ENCODE measurements at regions not wholly inside any gene's neighbourhood (a gene's known extent, or its start where the extent isn't known, plus 50 kb on each side); places are given as distances from the start of the nearest gene placed in this dataset.
"Not testable (repeated sequence)": the region's sequence is repeated elsewhere in the genome, so short reads cannot be mapped to it uniquely, and the experiment has no call there.

- H3K4me1 Mint-ChIP-seq (ENCODE audit: low read depth); H3K27ac Mint-ChIP-seq; intact Hi-C loops (cut with micrococcal nuclease); H3K27me3 Mint-ChIP-seq (ENCODE audit: insufficient read depth); H3K36me3 Mint-ChIP-seq (ENCODE audit: low read depth); DNase-seq (ENCODE audit: low spot score); H3K9me3 Mint-ChIP-seq: not testable (repeated sequence)
- peak overlapping the region; percentile 19 for H3K4me3 Mint-ChIP-seq
These were observed 157.4 kb downstream of the CRLF3 start for GRCh38 chr17:30666838-30667656.

GRCh38 chr17:30663727-30664455 is 160.6 kb downstream of the CRLF3 start:
- H3K4me1 Mint-ChIP-seq (ENCODE audit: low read depth); DNase-seq (ENCODE audit: low spot score); H3K4me3 Mint-ChIP-seq; H3K27ac Mint-ChIP-seq; H3K27me3 Mint-ChIP-seq (ENCODE audit: insufficient read depth); H3K36me3 Mint-ChIP-seq (ENCODE audit: low read depth); intact Hi-C loops (cut with micrococcal nuclease); H3K9me3 Mint-ChIP-seq: not testable (repeated sequence)

- H3K36me3 Mint-ChIP-seq (ENCODE audit: low read depth); H3K9me3 Mint-ChIP-seq; intact Hi-C loops (cut with micrococcal nuclease); H3K4me3 Mint-ChIP-seq; H3K4me1 Mint-ChIP-seq (ENCODE audit: low read depth); DNase-seq (ENCODE audit: low spot score); H3K27me3 Mint-ChIP-seq (ENCODE audit: insufficient read depth); H3K27ac Mint-ChIP-seq: not testable (repeated sequence)
These were observed 167.3 kb downstream of the CRLF3 start for GRCh38 chr17:30657148-30657547.

GRCh38 chr17:30653038-30653437 is 171.5 kb downstream of the CRLF3 start:
- H3K36me3 Mint-ChIP-seq (ENCODE audit: low read depth); H3K27ac Mint-ChIP-seq; intact Hi-C loops (cut with micrococcal nuclease); H3K4me3 Mint-ChIP-seq; DNase-seq (ENCODE audit: low spot score); H3K4me1 Mint-ChIP-seq (ENCODE audit: low read depth); H3K9me3 Mint-ChIP-seq; H3K27me3 Mint-ChIP-seq (ENCODE audit: insufficient read depth): not testable (repeated sequence)

GRCh38 chr17:30650149-30650548 is 172.9 kb downstream of the GOSR1 start:
- H3K36me3 Mint-ChIP-seq (ENCODE audit: low read depth); H3K9me3 Mint-ChIP-seq; intact Hi-C loops (cut with micrococcal nuclease); H3K27ac Mint-ChIP-seq; DNase-seq (ENCODE audit: low spot score); H3K4me3 Mint-ChIP-seq; H3K27me3 Mint-ChIP-seq (ENCODE audit: insufficient read depth); H3K4me1 Mint-ChIP-seq (ENCODE audit: low read depth): not testable (repeated sequence)

- DNase-seq (ENCODE audit: low spot score); H3K4me3 Mint-ChIP-seq; intact Hi-C loops (cut with micrococcal nuclease); H3K4me1 Mint-ChIP-seq (ENCODE audit: low read depth); H3K27ac Mint-ChIP-seq; H3K27me3 Mint-ChIP-seq (ENCODE audit: insufficient read depth); H3K36me3 Mint-ChIP-seq (ENCODE audit: low read depth); H3K9me3 Mint-ChIP-seq: not testable (repeated sequence)
These were observed 170.9 kb downstream of the GOSR1 start for GRCh38 chr17:30648015-30648620.

GRCh38 chr17:30645875-30646274 is 168.7 kb downstream of the GOSR1 start:
- not testable (repeated sequence) for H3K9me3 Mint-ChIP-seq

GRCh38 chr17:30644713-30645112 is 167.5 kb downstream of the GOSR1 start:
- intact Hi-C loops (cut with micrococcal nuclease); H3K4me3 Mint-ChIP-seq; H3K27ac Mint-ChIP-seq; H3K27me3 Mint-ChIP-seq (ENCODE audit: insufficient read depth); H3K9me3 Mint-ChIP-seq; H3K4me1 Mint-ChIP-seq (ENCODE audit: low read depth); DNase-seq (ENCODE audit: low spot score); H3K36me3 Mint-ChIP-seq (ENCODE audit: low read depth): not testable (repeated sequence)

More at GRCh38 chr17:30645875-30646274, 168.7 kb downstream of the GOSR1 start:
- H3K4me1 Mint-ChIP-seq (ENCODE audit: low read depth); H3K36me3 Mint-ChIP-seq (ENCODE audit: low read depth); intact Hi-C loops (cut with micrococcal nuclease); H3K4me3 Mint-ChIP-seq; H3K27me3 Mint-ChIP-seq (ENCODE audit: insufficient read depth); H3K27ac Mint-ChIP-seq; DNase-seq (ENCODE audit: low spot score): not testable (repeated sequence)

GRCh38 chr17:30644287-30644686 is 167.1 kb downstream of the GOSR1 start:
- intact Hi-C loops (cut with micrococcal nuclease); H3K9me3 Mint-ChIP-seq; H3K27ac Mint-ChIP-seq; H3K36me3 Mint-ChIP-seq (ENCODE audit: low read depth); DNase-seq (ENCODE audit: low spot score); H3K27me3 Mint-ChIP-seq (ENCODE audit: insufficient read depth); H3K4me3 Mint-ChIP-seq; H3K4me1 Mint-ChIP-seq (ENCODE audit: low read depth): not testable (repeated sequence)

GRCh38 chr17:30641428-30641827 is 164.2 kb downstream of the GOSR1 start:
- H3K27me3 Mint-ChIP-seq (ENCODE audit: insufficient read depth); H3K9me3 Mint-ChIP-seq; H3K27ac Mint-ChIP-seq; DNase-seq (ENCODE audit: low spot score); intact Hi-C loops (cut with micrococcal nuclease); H3K4me1 Mint-ChIP-seq (ENCODE audit: low read depth); H3K4me3 Mint-ChIP-seq; H3K36me3 Mint-ChIP-seq (ENCODE audit: low read depth): not testable (repeated sequence)

- H3K9me3 Mint-ChIP-seq; H3K27ac Mint-ChIP-seq; H3K27me3 Mint-ChIP-seq (ENCODE audit: insufficient read depth); H3K4me1 Mint-ChIP-seq (ENCODE audit: low read depth); DNase-seq (ENCODE audit: low spot score); intact Hi-C loops (cut with micrococcal nuclease); H3K4me3 Mint-ChIP-seq; H3K36me3 Mint-ChIP-seq (ENCODE audit: low read depth): not testable (repeated sequence)
These were observed 162.2 kb downstream of the GOSR1 start for GRCh38 chr17:30639391-30639790.

- H3K36me3 Mint-ChIP-seq (ENCODE audit: low read depth); H3K4me1 Mint-ChIP-seq (ENCODE audit: low read depth); H3K9me3 Mint-ChIP-seq; H3K27ac Mint-ChIP-seq; H3K4me3 Mint-ChIP-seq; H3K27me3 Mint-ChIP-seq (ENCODE audit: insufficient read depth); intact Hi-C loops (cut with micrococcal nuclease); DNase-seq (ENCODE audit: low spot score): not testable (repeated sequence)
These were observed 161.8 kb downstream of the GOSR1 start for GRCh38 chr17:30638968-30639367.

GRCh38 chr17:30631651-30632050 is 154.4 kb downstream of the GOSR1 start:
- H3K27me3 Mint-ChIP-seq (ENCODE audit: insufficient read depth); DNase-seq (ENCODE audit: low spot score); H3K9me3 Mint-ChIP-seq; H3K36me3 Mint-ChIP-seq (ENCODE audit: low read depth); intact Hi-C loops (cut with micrococcal nuclease); H3K27ac Mint-ChIP-seq; H3K4me3 Mint-ChIP-seq; H3K4me1 Mint-ChIP-seq (ENCODE audit: low read depth): not testable (repeated sequence)

Data from activated T-helper 1 cell treated with anti-CD3 and anti-CD28 coated beads, Interleukin-12 subunit alpha, Interleukin-12 subunit beta, Interleukin-2, Interleukin-4 antibody, amounts not matched to agents 30 ng/mL and 10 ng/mL and 1 ng/mL, durations not matched to agents 14 hours and 24 hours and 36 hours (primary cell).